ENCODE measurements at regions not wholly inside any gene's neighbourhood (a gene's known extent, or its start where the extent isn't known, plus 50 kb on each side); places are given as distances from the start of the nearest gene placed in this dataset.

- no peak for TF ChIP-seq CTCF (IDR thresholded peaks at IDR 0.05; ENCODE audit: low read length)
- no peak for TF ChIP-seq EZH2 (IDR thresholded peaks at IDR 0.05; ENCODE audit: borderline replicate concordance, low read length)
Measured at GRCh38 chr2:83191316-83191715, 1267.8 kb downstream of the SUCLG1 start.
